ENCODE measurements at regions not wholly inside any gene's neighbourhood (a gene's known extent, or its start where the extent isn't known, plus 50 kb on each side); places are given as distances from the start of the nearest gene placed in this dataset.

GRCh38 chr3:147007736-147008245 lies 398.6 kb downstream of the ZIC4 start:
- no peak for DNase-seq

GRCh38 chr3:147002721-147003120 lies 397.6 kb upstream of the PLSCR5 start:
- DNase-seq, result no peak

GRCh38 chr3:147000274-147000673 lies 395.1 kb upstream of the PLSCR5 start:
- DNase-seq, result no peak

- DNase-seq, result no peak
These were observed 386.8 kb upstream of the PLSCR5 start for GRCh38 chr3:146991907-146992306.

GRCh38 chr3:146975476-146975875 lies 370.3 kb upstream of the PLSCR5 start:
- no peak for DNase-seq

GRCh38 chr3:146975032-146975431 lies 369.9 kb upstream of the PLSCR5 start:
- no peak for DNase-seq

- no peak for DNase-seq
These were observed 368.9 kb upstream of the PLSCR5 start for GRCh38 chr3:146974001-146974400.

- DNase-seq, result no peak
These were observed 367.6 kb upstream of the PLSCR5 start for GRCh38 chr3:146972726-146973125.

- DNase-seq, result no peak
These were observed 365.1 kb upstream of the PLSCR5 start for GRCh38 chr3:146970236-146970635.

- no peak for DNase-seq
These were observed 364.2 kb upstream of the PLSCR5 start for GRCh38 chr3:146969356-146969755.

GRCh38 chr3:146968204-146968651 lies 363.1 kb upstream of the PLSCR5 start:
- no peak for DNase-seq

- no peak for DNase-seq
These were observed 362.6 kb upstream of the PLSCR5 start for GRCh38 chr3:146967783-146968182.

GRCh38 chr3:146966124-146966523 lies 361.0 kb upstream of the PLSCR5 start:
- DNase-seq, result no peak

- no peak for DNase-seq
These were observed 348.4 kb upstream of the PLSCR5 start for GRCh38 chr3:146953511-146953981.

GRCh38 chr3:146948985-146949384 lies 343.8 kb upstream of the PLSCR5 start:
- no peak for DNase-seq

- no peak for DNase-seq
These were observed 343.0 kb upstream of the PLSCR5 start for GRCh38 chr3:146948186-146948585.

GRCh38 chr3:146929696-146930095 lies 324.6 kb upstream of the PLSCR5 start:
- no peak for DNase-seq

- DNase-seq, result no peak
These were observed 323.4 kb upstream of the PLSCR5 start for GRCh38 chr3:146928421-146929059.

GRCh38 chr3:146921693-146922092 lies 316.5 kb upstream of the PLSCR5 start:
- DNase-seq, result no peak

- no peak for DNase-seq
These were observed 309.3 kb upstream of the PLSCR5 start for GRCh38 chr3:146914409-146914808.

GRCh38 chr3:146912241-146913015 lies 307.3 kb upstream of the PLSCR5 start:
- DNase-seq, result no peak

- no peak for DNase-seq
These were observed 298.8 kb upstream of the PLSCR5 start for GRCh38 chr3:146903927-146904326.

GRCh38 chr3:146899171-146899570 lies 294.0 kb upstream of the PLSCR5 start:
- DNase-seq, result no peak

- no peak for DNase-seq
These were observed 291.6 kb upstream of the PLSCR5 start for GRCh38 chr3:146896711-146897110.

All from NCI-H748 treated with DMSO at 0.1 percent for 48 hours (cell line).